Aorta (tissue), 5 donors: ENCODE measurements at regions not wholly inside any gene's neighbourhood (a gene's known extent, or its start where the extent isn't known, plus 50 kb on each side); places are given as distances from the start of the nearest gene placed in this dataset.

Source experiments
- ATAC-seq: fragments of 200-7000 bp; cut with Tn5 transposase; one replicate; pipeline ENCODE4 v1.9.1; 2022; ENCODE audit warnings: moderate library complexity; ENCODE audit not compliant: low FRiP score
- DNase-seq, 2 donors: peaks; one replicate each; pipeline ENCODE4 v3.0.0-alpha.2; 2020
- H3K27ac ChIP-seq, 2 donors: one replicate each; pipeline ENCODE4 v1.5.1; 2013; ENCODE audit warnings: low read length in 2 of 2, mild to moderate bottlenecking in 2 of 2, moderate library complexity in 2 of 2, control low read depth in 1 of 2, inconsistent platforms in 1 of 2, low read depth in 1 of 2
- H3K27me3 ChIP-seq, 2 donors: one replicate each; pipeline ENCODE4 v1.6.1; 2013; ENCODE audit warnings: control low read depth in 1 of 2, low read length in 1 of 2, mild to moderate bottlenecking in 1 of 2, moderate library complexity in 1 of 2; ENCODE audit not compliant: insufficient read depth in 2 of 2, control insufficient read depth in 1 of 2
- H3K36me3 ChIP-seq, 2 donors: one replicate each; pipeline ENCODE4 v1.6.1; 2013; ENCODE audit warnings: control low read depth in 1 of 2, low read length in 1 of 2, mild to moderate bottlenecking in 1 of 2; ENCODE audit not compliant: insufficient read depth in 2 of 2, control insufficient read depth in 1 of 2
- H3K4me1 ChIP-seq, 2 donors: one replicate each; pipeline ENCODE4 v1.6.1; 2013; ENCODE audit warnings: low read length in 2 of 2, control low read depth in 1 of 2, mild to moderate bottlenecking in 1 of 2, moderate library complexity in 1 of 2; ENCODE audit not compliant: insufficient read depth in 2 of 2, control insufficient read depth in 1 of 2
- H3K4me3 ChIP-seq, 2 donors: one replicate each; pipeline ENCODE4 v1.5.1; 2013; ENCODE audit warnings: low read length in 2 of 2, control low read depth in 1 of 2, mild to moderate bottlenecking in 1 of 2
- H3K9me3 ChIP-seq: one replicate; pipeline ENCODE4 v1.6.1; 2013; ENCODE audit warnings: mild to moderate bottlenecking, low read length; ENCODE audit not compliant: control insufficient read depth
- WGBS, 2 donors: extraction: QIAGEN DNeasy Blood & Tissue Kit; methylation state at CpG; one replicate each; pipeline ENCODE4 v1.1.7; 2013; 5-methylcytosine and 5-hydroxymethylcytosine counted together
- intact Hi-C, 2 donors: fragments of 100-400 bp; cut with DNase I; formaldehyde crosslinking; loops; one replicate each; pipeline versions ENCODE4 v1.14.2 to v1.15.0; 2022
- donor health status: healthy with polysubstance abuse.
- donor health status: Bipolar disorder and iron deficiency.
- donor health status: DM: no; HTN: no; CAD: no.
- donor health status: DM: no; HTN: no; CAD: no.
- donor health status: DM: yes; HTN: yes; CAD: no.

DNA sequence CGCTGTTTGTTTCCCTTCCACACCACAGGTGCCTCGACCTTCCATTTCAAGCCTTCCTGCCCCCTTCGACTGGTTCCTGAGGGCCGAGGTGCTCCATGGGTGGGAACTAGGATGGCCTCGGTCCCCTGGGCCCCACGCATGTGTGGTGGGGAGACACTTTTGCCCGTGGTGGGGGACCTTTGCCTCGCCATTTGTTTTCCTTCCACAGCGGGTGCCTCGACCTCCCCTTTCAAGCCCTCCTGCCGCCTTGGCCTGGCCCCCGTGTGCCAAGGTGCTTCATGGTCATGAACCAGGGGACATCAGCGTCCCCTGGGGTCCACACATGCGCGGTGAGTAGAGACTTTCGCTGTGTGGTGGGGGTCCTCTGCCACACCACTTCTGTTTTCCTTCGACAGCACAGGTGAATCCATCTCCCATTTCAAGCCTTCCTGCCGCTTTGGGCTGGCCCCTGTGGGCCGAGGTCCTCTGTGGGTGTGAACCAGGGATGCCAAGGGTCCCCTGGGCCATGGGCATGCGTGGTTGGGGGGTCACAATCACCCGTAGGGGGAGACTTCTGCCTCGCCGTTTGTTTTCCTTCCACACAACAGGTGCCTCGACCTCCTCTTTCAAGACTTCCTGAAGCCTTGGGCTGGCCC, 364.4 kb downstream of the ALG10 start:
- ATAC-seq (no peak), DNase-seq (no peak)
- intact Hi-C loops: no loop called here
- H3K27ac ChIP-seq: no peak overlapping the region
- H3K4me1 ChIP-seq: no peaks in the 10 kb centered on the region
- no peak overlapping the region for H3K4me3 ChIP-seq
- no peaks in the 10 kb centered on the region for H3K36me3 ChIP-seq
- H3K9me3 ChIP-seq: peaks cover 9% of the 10 kb centered on the region
- H3K27me3 ChIP-seq: no peaks in the 10 kb centered on the region
- 72 to 73% methylated on average over 23 to 24 of the region's 24 CpGs for WGBS, 2 donors

DNA sequence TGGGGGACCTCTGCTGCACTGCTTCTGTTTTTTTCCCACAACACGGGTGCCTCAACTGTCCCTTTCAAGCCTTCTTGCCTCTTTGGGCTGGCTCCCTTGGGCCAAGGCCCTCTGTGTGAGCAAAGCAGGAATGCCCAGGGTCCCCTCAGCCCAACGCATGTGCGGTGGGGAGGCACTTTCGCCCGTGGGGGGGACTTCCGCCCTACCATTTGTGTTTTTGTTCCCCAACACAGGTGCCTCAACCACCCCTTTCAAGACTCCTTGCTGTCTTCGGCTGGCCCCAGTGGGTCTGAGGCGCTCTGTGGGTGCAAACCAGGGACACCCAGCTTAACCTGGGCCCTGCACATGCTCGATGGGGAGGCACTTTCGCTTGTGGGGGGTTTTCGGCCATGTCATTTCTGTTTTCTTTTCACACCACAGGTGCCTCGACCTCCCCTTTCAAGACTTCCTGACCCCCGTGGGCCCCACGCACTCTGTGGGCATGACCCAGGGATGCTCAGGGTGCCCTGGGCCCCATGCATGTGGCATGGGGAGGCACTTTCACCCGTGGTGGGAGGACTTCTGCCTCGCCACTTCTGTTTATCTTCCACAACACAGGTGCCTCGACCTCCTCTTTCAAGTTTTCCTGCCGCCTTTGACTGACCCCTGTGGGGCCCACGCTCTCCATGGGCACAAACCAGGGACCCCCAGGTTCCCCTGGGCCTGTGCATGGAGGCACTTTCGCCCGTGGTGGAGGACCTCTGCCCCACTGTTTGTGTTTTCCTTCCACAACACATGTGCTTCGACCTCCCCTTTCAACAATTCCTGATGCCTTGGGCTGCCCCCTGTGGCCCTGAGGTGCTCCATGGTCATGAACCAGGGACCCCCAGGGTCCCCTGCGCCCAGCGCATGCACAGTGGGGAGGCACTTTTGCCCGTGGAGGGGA, 365.7 kb downstream of the ALG10 start:
- Histone ChIP-seq H3K27ac (no peak overlapping the region), H3K36me3 (no peaks in the 10 kb centered on the region), H3K27me3 (no peaks in the 10 kb centered on the region), H3K4me3 (no peak overlapping the region), H3K9me3 (peaks cover 7% of the 10 kb centered on the region), H3K4me1 (no peaks in the 10 kb centered on the region)
- DNase-seq (peak in 1 of 2 donors; percentile 68), ATAC-seq (no peak)
- 74 to 77% methylated on average over 25 of the region's 25 CpGs for WGBS, 2 donors
- intact Hi-C loops: no loop called here

DNA sequence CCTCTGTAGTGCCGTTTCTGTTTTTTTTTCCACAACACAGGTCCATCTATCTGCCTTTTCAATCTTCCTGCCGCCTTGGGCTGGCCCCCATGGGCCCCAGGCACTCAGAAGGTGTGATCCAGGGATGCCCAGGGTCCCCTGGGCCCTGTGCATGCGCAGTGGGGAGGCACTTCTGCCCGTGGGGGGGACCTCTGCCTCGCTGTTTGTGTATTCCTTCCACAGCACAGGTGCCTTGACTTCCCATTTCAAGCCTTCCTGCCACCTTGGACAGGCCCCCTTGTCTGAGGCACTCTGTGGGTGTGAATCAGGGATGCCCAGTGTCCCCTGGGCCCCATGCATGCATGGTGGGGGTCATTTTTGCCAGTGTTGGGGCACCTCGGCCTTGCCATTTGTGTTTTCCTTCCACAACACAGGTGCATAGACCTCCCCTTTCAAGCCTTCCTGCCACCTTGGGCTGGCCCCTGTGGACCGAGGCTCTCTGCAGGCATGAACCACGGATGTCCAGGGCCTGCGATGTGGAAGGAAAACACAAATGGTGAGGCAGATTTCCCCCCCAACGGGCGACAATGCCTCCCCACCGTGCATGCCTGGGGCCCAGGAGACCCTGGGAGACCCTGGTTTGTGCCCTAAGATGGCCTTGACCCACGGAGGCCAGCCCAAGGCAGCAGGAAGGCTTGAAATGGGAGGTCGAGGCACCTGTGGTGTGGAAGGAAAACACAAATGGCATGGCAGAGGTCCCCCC, 366.5 kb downstream of the ALG10 start:
- ATAC-seq (no peak), DNase-seq (peak in 1 of 2 donors; percentile 50)
- intact Hi-C loops: no loop called here
- WGBS, 2 donors: 57 to 62% methylated on average over 14 of the region's 14 CpGs
- Histone ChIP-seq H3K4me1 (no peaks in the 10 kb centered on the region), H3K27ac (no peak overlapping the region), H3K36me3 (no peaks in the 10 kb centered on the region), H3K9me3 (peaks cover 6% of the 10 kb centered on the region), H3K27me3 (no peaks in the 10 kb centered on the region), H3K4me3 (no peak overlapping the region)

DNA sequence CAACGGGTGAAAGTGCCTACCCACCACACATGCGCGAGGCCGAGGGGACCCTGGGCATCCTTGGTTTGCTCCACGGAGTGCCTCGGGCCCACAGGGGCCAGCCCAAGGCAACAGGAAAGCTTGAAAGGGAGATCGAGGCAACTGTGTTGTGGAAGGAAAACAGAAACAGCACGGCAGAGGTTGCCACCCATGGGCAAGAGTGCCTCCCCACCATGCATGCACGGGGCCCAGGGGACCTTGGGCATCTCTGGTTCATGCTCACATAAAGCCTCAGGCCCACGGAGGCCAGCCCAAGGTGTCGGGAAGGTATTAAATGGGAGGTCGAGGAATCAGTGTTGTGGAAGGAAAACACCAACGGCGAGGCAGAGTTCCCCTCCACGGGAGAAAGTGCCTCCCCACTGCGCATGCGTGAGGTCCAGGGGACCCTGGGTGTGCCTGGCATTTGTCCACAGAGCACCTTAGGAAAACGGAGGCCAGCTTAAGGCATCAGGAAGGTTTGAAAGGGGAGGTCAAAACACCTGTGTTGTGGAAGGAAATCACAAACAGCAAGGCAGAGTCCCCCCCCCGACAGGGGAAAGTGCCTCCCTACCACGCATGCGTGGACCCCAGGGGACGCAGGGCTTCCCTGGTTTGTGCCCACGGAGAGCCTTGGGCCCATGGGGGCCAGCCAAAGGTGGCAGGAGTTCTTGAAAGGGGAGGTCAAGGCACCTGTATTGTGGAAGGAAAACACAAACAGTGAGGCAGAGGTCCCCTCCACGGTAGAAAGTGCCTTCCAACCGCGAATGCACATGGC, 367.3 kb downstream of the ALG10 start:
- no peaks in the 10 kb centered on the region for H3K4me1 ChIP-seq
- 57 to 66% methylated on average over 26 of the region's 26 CpGs for WGBS, 2 donors
- no peak for ATAC-seq
- H3K4me3 ChIP-seq: no peak overlapping the region
- DNase-seq: peak; percentile 10 to 61
- no peak overlapping the region for H3K27ac ChIP-seq
- no peaks in the 10 kb centered on the region for H3K36me3 ChIP-seq
- no peaks in the 10 kb centered on the region for H3K27me3 ChIP-seq
- intact Hi-C loops: no loop called here
- H3K9me3 ChIP-seq: peaks cover 4% of the 10 kb centered on the region

DNA sequence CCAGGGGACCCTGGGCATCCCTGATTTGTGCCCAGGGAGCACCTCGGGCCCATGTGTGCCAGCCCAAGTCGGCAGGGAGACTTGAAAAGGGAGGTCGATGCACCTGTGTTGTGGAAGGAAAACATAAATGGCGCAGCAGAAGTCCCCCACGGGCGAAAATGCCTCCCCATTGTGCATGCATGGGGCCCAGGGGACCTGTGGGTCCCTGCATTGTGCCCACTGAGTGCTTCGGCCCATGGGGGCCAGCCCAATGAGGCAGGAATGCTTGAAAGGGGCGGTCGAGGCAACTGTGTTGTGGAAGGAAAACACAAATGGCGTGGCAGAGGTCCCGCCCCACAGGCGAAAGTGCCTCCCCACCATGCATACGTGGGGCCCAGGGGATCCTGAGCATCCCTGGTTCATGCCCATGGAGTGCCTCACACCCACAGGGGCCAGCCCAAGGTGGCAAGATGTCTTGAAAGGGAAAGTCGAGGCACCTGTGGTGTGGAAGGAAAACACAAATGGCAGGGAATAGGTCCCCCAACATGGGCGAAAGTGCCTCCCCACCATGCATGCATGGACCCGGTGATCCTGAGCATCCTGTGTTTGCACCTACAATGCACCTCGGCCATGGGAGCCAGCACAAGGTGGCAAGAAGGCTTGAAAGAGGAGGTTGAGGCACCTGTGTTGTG, 368.0 kb downstream of the ALG10 start:
- Histone ChIP-seq H3K27me3 (no peaks in the 10 kb centered on the region), H3K4me3 (no peak overlapping the region), H3K36me3 (no peaks in the 10 kb centered on the region), H3K27ac (no peak overlapping the region), H3K9me3 (peaks cover 4% of the 10 kb centered on the region), H3K4me1 (no peaks in the 10 kb centered on the region)
- DNase-seq (peak; percentile 29 to 53), ATAC-seq (no peak)
- 67 to 72% methylated on average over 17 of the region's 17 CpGs for WGBS, 2 donors
- intact Hi-C loops: no loop called here

DNA sequence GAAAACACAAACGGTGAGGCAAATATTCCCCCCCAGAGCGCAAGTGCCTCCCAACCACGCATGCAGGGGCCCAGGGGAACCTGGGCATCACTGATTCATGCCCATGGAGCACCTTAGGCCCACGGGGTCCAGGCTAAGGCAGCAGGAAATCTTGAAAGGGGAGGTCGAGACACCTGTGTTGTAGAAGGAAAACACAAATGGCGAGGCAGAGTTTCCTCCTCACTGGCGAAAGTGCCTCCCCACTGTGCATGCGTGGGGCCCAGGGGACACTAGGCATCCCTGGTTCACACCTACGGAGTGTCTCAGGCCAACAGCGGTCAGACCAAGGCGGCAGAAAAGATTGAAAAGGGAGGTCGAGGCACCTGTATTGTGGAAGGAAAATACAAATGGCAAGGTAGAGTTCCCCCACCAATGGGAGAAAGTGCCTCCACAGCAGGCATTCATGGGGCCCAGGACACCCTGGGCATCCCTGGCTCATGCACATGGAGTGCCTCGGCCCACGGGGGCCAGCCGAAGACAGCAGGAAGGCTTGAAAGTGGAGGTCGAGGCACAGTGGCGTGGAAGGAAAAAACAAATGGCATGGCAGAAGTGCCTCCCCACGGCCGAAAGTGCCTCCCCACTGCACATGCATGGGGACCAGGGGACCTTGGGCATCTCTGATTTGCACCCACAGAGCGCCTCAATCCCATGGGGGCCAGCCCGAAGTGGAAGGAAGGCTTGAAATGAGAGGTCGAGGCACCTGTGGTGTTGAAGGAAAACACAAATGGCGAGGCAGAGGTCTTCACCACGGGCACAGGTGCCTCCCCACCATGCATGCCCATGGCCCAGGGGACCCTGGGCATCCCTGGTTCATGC, 368.8 kb downstream of the ALG10 start:
- ATAC-seq: no peak
- Histone ChIP-seq H3K27me3 (no peaks in the 10 kb centered on the region), H3K9me3 (peaks cover 4% of the 10 kb centered on the region), H3K4me1 (no peaks in the 10 kb centered on the region), H3K27ac (no peak overlapping the region), H3K4me3 (no peak overlapping the region), H3K36me3 (no peaks in the 10 kb centered on the region)
- peak; percentile 1 to 39 for DNase-seq
- 73 to 77% methylated on average over 24 of the region's 24 CpGs for WGBS, 2 donors
- intact Hi-C loops: no loop called here

DNA sequence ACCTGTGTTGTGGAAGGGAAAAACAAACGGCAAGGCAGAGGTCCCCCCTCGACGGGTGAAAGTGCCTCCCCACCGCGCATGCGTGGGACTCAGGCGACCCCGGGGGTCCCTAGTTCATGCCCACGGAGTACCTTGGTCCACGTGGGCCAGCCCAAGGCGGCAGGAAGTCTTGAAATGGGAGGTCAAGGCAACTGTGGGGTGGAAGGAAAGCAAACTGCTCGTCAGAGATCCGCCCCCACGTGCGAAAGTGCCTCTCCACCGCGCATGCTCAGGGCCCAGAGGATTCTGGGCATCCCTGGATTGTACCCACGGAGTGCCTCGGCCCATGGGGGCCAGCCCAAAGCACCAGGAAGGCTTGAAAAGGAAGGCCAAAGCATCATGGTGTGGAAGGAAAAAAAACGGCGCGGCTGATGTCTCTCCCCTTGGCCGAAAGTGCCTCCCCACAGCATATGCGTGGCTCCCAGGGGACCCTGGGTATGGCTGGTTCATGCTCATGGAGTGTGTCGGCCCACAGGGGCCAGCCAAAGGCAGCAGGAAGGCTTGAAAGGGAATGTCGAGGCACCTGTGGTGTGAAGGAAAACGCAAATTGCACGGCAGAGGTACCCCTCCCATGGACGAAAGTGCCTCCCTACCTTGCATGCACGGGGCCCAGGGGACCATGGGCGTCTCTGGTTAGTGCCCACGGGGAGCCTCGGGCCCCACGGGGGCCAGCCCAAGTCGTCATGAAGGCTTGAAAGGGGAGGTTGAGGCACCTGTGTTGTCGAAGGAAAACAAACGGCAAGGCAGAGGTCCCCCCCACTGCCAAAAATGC, 369.7 kb downstream of the ALG10 start:
- WGBS, 2 donors: 62 to 63% methylated on average over 37 of the region's 37 CpGs
- DNase-seq: peak; percentile 29 to 63
- Histone ChIP-seq H3K36me3 (no peaks in the 10 kb centered on the region), H3K9me3 (peaks cover 4% of the 10 kb centered on the region), H3K4me1 (no peaks in the 10 kb centered on the region), H3K4me3 (no peak overlapping the region), H3K27ac (no peak overlapping the region), H3K27me3 (no peaks in the 10 kb centered on the region)
- intact Hi-C loops: no loop called here
- no peak for ATAC-seq
